ENCODE measurements at regions not wholly inside any gene's neighbourhood (a gene's known extent, or its start where the extent isn't known, plus 50 kb on each side); places are given as distances from the start of the nearest gene placed in this dataset.
"Not testable (repeated sequence)": the region's sequence is repeated elsewhere in the genome, so short reads cannot be mapped to it uniquely, and the experiment has no call there.

- no peak for DNase-seq (ENCODE audit: low read depth)
Measured at GRCh38 chr10:81444242-81444929, 430.6 kb upstream of the NRG3 start.

- DNase-seq (ENCODE audit: low read depth): no peak
Measured at GRCh38 chr10:81450651-81451050, 424.3 kb upstream of the NRG3 start.

- no peak for DNase-seq (ENCODE audit: low read depth)
Measured at GRCh38 chr10:81472927-81473470, 402.0 kb upstream of the NRG3 start.

- no peak for DNase-seq (ENCODE audit: low read depth)
Measured at GRCh38 chr10:81473755-81474154, 401.2 kb upstream of the NRG3 start.

- no peak for DNase-seq (ENCODE audit: low read depth)
Measured at GRCh38 chr10:81479316-81479715, 395.7 kb upstream of the NRG3 start.

GRCh38 chr10:81496626-81497025 lies 378.4 kb upstream of the NRG3 start:
- DNase-seq (ENCODE audit: low read depth): no peak

- no peak for DNase-seq (ENCODE audit: low read depth)
Measured at GRCh38 chr10:81498011-81498551, 376.9 kb upstream of the NRG3 start.

GRCh38 chr10:81502677-81503359 lies 372.2 kb upstream of the NRG3 start:
- no peak for DNase-seq (ENCODE audit: low read depth)

- not testable (repeated sequence) for DNase-seq (ENCODE audit: low read depth)
Measured at GRCh38 chr10:81505777-81506176, 369.2 kb upstream of the NRG3 start.

- DNase-seq (ENCODE audit: low read depth): no peak
Measured at GRCh38 chr10:81514811-81515210, 360.2 kb upstream of the NRG3 start.

- no peak for DNase-seq (ENCODE audit: low read depth)
Measured at GRCh38 chr10:81520688-81521087, 354.3 kb upstream of the NRG3 start.

- DNase-seq (ENCODE audit: low read depth): no peak
Measured at GRCh38 chr10:81524467-81524866, 350.5 kb upstream of the NRG3 start.

GRCh38 chr10:81532403-81532802 lies 342.6 kb upstream of the NRG3 start:
- no peak for DNase-seq (ENCODE audit: low read depth)

- no peak for DNase-seq (ENCODE audit: low read depth)
Measured at GRCh38 chr10:81534991-81535390, 340.0 kb upstream of the NRG3 start.

GRCh38 chr10:81541517-81541916 lies 333.5 kb upstream of the NRG3 start:
- DNase-seq (ENCODE audit: low read depth): no peak

GRCh38 chr10:81546243-81546642 lies 328.8 kb upstream of the NRG3 start:
- no peak for DNase-seq (ENCODE audit: low read depth)

- DNase-seq (ENCODE audit: low read depth): no peak
Measured at GRCh38 chr10:81548160-81548559, 326.8 kb upstream of the NRG3 start.

GRCh38 chr10:81564143-81564542 lies 310.9 kb upstream of the NRG3 start:
- no peak for DNase-seq (ENCODE audit: low read depth)

GRCh38 chr10:81569488-81569887 lies 305.5 kb upstream of the NRG3 start:
- DNase-seq (ENCODE audit: low read depth): no peak

- DNase-seq (ENCODE audit: low read depth): no peak
Measured at GRCh38 chr10:81570349-81570748, 304.6 kb upstream of the NRG3 start.

GRCh38 chr10:81570878-81571794 lies 303.9 kb upstream of the NRG3 start:
- no peak for DNase-seq (ENCODE audit: low read depth)

- DNase-seq (ENCODE audit: low read depth): no peak
Measured at GRCh38 chr10:81575036-81575435, 300.0 kb upstream of the NRG3 start.
